ENCODE measurements at regions not wholly inside any gene's neighbourhood (a gene's known extent, or its start where the extent isn't known, plus 50 kb on each side); places are given as distances from the start of the nearest gene placed in this dataset.

DNA sequence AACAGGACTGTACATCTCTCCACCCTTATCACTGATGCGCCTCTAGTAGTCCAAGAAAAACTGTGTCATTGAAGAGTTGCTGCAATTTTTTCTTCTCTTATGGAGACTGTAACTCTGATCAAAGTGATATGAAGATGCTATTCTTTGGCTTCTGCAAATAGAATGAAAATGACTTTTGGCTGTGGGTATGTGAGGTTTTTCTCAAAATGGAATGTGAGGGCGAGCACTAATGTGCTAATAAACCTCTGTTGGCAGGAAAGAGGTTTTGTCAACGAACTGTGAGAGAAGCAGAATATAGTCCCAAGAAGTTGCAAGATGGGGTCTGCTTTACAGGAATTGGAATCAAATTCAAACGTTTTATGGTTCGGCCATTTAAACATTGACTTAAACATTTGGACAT, 252.0 kb upstream of the GAS1 start:
- Histone ChIP-seq H3K9ac (replicated peaks; ENCODE audit: extremely low read depth, insufficient read depth, low read length) (no peak overlapping the region), H3K36me3 (ENCODE audit: control insufficient read depth in 2 of 2, extremely low read depth in 1 of 2, insufficient read depth in 2 of 2, low read length in 2 of 2) (no peaks in the 10 kb centered on the region), H3K4me1 (ENCODE audit: control insufficient read depth, extremely low read depth, insufficient read depth, low read length) (no peaks in the 10 kb centered on the region), H3K27me3 (ENCODE audit: control insufficient read depth in 2 of 2, insufficient read depth in 2 of 2, low read length in 2 of 2) (no peaks in the 10 kb centered on the region), H3K4me2 (ENCODE audit: insufficient read depth, low read length) (no peak overlapping the region), H3K27ac (ENCODE audit: insufficient read depth, low read depth, low read length) (no peak overlapping the region), H4K20me1 (replicated peaks; ENCODE audit: control insufficient read depth, extremely low read depth, insufficient read depth, low read length) (no peaks in the 10 kb centered on the region), H3K9me1 (replicated peaks; ENCODE audit: control insufficient read depth, extremely low read depth, insufficient read depth, low read length) (no peaks in the 10 kb centered on the region), H3K79me2 (ENCODE audit: control insufficient read depth, insufficient read depth, low read length) (no peaks in the 10 kb centered on the region), H2AFZ (ENCODE audit: low read depth, low read length) (no peak overlapping the region), H3K9me3 (replicated peaks; ENCODE audit: control insufficient read depth, insufficient read depth, low read length) (no peaks in the 10 kb centered on the region), H3K4me3 (replicated peaks in 1 of 3; ENCODE audit: insufficient read depth in 1 of 3, low read depth in 1 of 3, low read length in 3 of 3) (no peak overlapping the region)
- dilution Hi-C loops (cut with MboI; ENCODE audit: extremely low pct_ligation_motif_present, low sequenced_read_pairs) (no loop called here), intact Hi-C loops (cut with micrococcal nuclease) (no loop called here)
- FAIRE-seq (no peak), DNase-seq (ENCODE audit: low read depth, low spot score) (no peak)
- ChIA-PET CTCF (no interaction called here), POLR2A (no interaction called here)
- BruUV-seq (replicated peaks), result no TSS peak
- TF ChIP-seq GATA2 (IDR thresholded peaks at IDR 0.05; ENCODE audit: insufficient read depth, insufficient read length, low read depth, low read length), result no peak
- TF ChIP-seq, protein P1, sequence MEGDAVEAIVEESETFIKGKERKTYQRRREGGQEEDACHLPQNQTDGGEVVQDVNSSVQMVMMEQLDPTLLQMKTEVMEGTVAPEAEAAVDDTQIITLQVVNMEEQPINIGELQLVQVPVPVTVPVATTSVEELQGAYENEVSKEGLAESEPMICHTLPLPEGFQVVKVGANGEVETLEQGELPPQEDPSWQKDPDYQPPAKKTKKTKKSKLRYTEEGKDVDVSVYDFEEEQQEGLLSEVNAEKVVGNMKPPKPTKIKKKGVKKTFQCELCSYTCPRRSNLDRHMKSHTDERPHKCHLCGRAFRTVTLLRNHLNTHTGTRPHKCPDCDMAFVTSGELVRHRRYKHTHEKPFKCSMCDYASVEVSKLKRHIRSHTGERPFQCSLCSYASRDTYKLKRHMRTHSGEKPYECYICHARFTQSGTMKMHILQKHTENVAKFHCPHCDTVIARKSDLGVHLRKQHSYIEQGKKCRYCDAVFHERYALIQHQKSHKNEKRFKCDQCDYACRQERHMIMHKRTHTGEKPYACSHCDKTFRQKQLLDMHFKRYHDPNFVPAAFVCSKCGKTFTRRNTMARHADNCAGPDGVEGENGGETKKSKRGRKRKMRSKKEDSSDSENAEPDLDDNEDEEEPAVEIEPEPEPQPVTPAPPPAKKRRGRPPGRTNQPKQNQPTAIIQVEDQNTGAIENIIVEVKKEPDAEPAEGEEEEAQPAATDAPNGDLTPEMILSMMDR (IDR thresholded peaks at IDR 0.05; ENCODE audit: extremely low read depth in 1 of 2, insufficient read depth in 1 of 2, low read depth in 1 of 2, low read length in 2 of 2), result no peak
- TF ChIP-seq MYC (IDR thresholded peaks at IDR 0.05; ENCODE audit: low read depth, low read length), result no peak
- no peak for TF ChIP-seq FOS (IDR thresholded peaks at IDR 0.05; ENCODE audit: borderline replicate concordance, insufficient read depth, low read length)
- TF ChIP-seq, protein P2, sequence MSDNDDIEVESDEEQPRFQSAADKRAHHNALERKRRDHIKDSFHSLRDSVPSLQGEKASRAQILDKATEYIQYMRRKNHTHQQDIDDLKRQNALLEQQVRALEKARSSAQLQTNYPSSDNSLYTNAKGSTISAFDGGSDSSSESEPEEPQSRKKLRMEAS (IDR thresholded peaks at IDR 0.05; ENCODE audit: insufficient read depth, insufficient read length), result no peak
- TF ChIP-seq JUN (IDR thresholded peaks at IDR 0.05; ENCODE audit: borderline replicate concordance, insufficient read depth, insufficient read length, low read depth), result no peak
- TF ChIP-seq POLR2AphosphoS5 (IDR thresholded peaks at IDR 0.05; ENCODE audit: insufficient read depth, low read depth, low read length), result no peak
- no peak for TF ChIP-seq POLR2A (IDR thresholded peaks at IDR 0.05; ENCODE audit: low read depth, low read length)
- no peak for TF ChIP-seq EZH2 (IDR thresholded peaks at IDR 0.05; ENCODE audit: borderline replicate concordance, low read depth, low read length, severe bottlenecking)

All from endothelial cell of umbilical vein (primary cell).